GM19395 (cell line): ENCODE measurements at regions not wholly inside any gene's neighbourhood (a gene's known extent, or its start where the extent isn't known, plus 50 kb on each side); places are given as distances from the start of the nearest gene placed in this dataset.

Source experiments
- ATAC-seq: cut with Tn5 transposase; IDR thresholded peaks from one replicate; pipeline ENCODE4 v1.9.1; 2021; ENCODE audit warnings: mild to moderate bottlenecking, moderate library complexity; ENCODE audit not compliant: unreplicated experiment

GRCh38 chr12:41893491-41893890 lies 251.2 kb downstream of the GXYLT1 start:
- no peak for ATAC-seq

- no peak for ATAC-seq
These were observed 252.4 kb downstream of the GXYLT1 start for GRCh38 chr12:41892302-41892701.

- no peak for ATAC-seq
These were observed 253.4 kb downstream of the GXYLT1 start for GRCh38 chr12:41891226-41891625.

GRCh38 chr12:41888285-41888684 lies 256.4 kb downstream of the GXYLT1 start:
- ATAC-seq = no peak

GRCh38 chr12:41881891-41882805 lies 262.5 kb downstream of the GXYLT1 start:
- no peak for ATAC-seq

- ATAC-seq = no peak
These were observed 275.2 kb downstream of the GXYLT1 start for GRCh38 chr12:41869432-41869831.

- ATAC-seq = no peak
These were observed 277.7 kb downstream of the GXYLT1 start for GRCh38 chr12:41866878-41867430.

- ATAC-seq = no peak
These were observed 288.4 kb downstream of the GXYLT1 start for GRCh38 chr12:41856228-41856627.

- ATAC-seq = no peak
These were observed 294.6 kb downstream of the GXYLT1 start for GRCh38 chr12:41850046-41850445.

- no peak for ATAC-seq
These were observed 298.0 kb downstream of the GXYLT1 start for GRCh38 chr12:41846718-41847117.

GRCh38 chr12:41836416-41836815 lies 308.3 kb downstream of the GXYLT1 start:
- no peak for ATAC-seq

GRCh38 chr12:41835556-41835955 lies 309.1 kb downstream of the GXYLT1 start:
- ATAC-seq = no peak

GRCh38 chr12:41819948-41820347 lies 324.7 kb downstream of the GXYLT1 start:
- no peak for ATAC-seq

GRCh38 chr12:41804026-41804425 lies 340.6 kb downstream of the GXYLT1 start:
- no peak for ATAC-seq

- ATAC-seq = no peak
These were observed 341.9 kb downstream of the GXYLT1 start for GRCh38 chr12:41802803-41803202.

- ATAC-seq = no peak
These were observed 343.4 kb downstream of the GXYLT1 start for GRCh38 chr12:41801261-41801660.

GRCh38 chr12:41799671-41800070 lies 345.0 kb downstream of the GXYLT1 start:
- ATAC-seq = no peak

- ATAC-seq = no peak
These were observed 348.8 kb downstream of the GXYLT1 start for GRCh38 chr12:41795910-41796309.

GRCh38 chr12:41795051-41795600 lies 349.5 kb downstream of the GXYLT1 start:
- ATAC-seq = no peak

GRCh38 chr12:41794336-41794735 lies 350.3 kb downstream of the GXYLT1 start:
- no peak for ATAC-seq

- ATAC-seq = no peak
These were observed 359.7 kb downstream of the GXYLT1 start for GRCh38 chr12:41784957-41785356.

- ATAC-seq = no peak
These were observed 365.7 kb downstream of the GXYLT1 start for GRCh38 chr12:41778934-41779333.
